GM10248 (cell line): ENCODE measurements at regions not wholly inside any gene's neighbourhood (a gene's known extent, or its start where the extent isn't known, plus 50 kb on each side); places are given as distances from the start of the nearest gene placed in this dataset.

Source experiments
- CTCF ChIA-PET: fragments of 300-600 bp; sonication (Branson Sonifier 250); formaldehyde crosslinking; extraction: SDS; loops from one replicate; lab custom pipeline; 2021; ENCODE audit warnings: antibody characterized with exemption; lab: Yijun Ruan, JAX
- POLR2A ChIA-PET: fragments of 350-650 bp; sonication (Branson Sonifier 250); formaldehyde crosslinking; extraction: SDS; loops from one replicate; lab custom pipeline; 2020; ENCODE audit warnings: antibody characterized with exemption; lab: Yijun Ruan, JAX
- DNase-seq: peaks from one replicate; pipeline ENCODE4 v3.0.0; 2012; ENCODE audit errors: extremely low spot score
- TF ChIP-seq, protein P1 (sequence below): IDR thresholded peaks from 2 replicates; pipeline ENCODE4 v1.5.1; 2012; ENCODE audit warnings: mild to moderate bottlenecking, low read depth; ENCODE audit errors: extremely low read depth, missing control alignments, control extremely low read depth

DNA sequence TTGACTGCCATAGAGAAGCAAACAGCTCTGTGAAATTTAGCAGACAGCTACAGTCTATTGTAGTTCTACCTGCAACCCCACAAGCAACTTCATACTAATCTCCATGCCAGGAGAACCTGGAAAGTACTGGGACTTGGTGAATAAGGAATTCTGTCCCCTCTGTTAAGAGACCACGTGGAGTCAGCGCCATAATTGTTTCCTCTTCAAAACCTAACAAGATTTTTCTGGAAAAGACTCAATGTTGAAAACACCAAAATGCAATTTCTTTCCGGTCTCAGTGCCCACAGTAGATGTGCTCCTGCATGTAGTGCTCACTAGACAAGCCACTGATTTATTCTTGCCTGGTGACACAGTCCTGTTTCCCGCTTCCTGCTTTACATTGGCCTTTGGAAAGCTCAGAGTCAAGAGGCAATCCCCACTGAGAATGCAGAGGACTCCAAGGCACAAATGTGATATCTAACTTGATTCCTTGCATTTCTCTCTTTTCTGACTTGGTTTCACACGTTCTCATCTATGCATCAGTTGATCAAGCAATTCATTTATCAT lies 268.3 kb downstream of the HIVEP2 start:
- CTCF ChIA-PET, result no interaction called here
- DNase-seq, result no peak
- POLR2A ChIA-PET, result no interaction called here
- TF ChIP-seq, protein P1, sequence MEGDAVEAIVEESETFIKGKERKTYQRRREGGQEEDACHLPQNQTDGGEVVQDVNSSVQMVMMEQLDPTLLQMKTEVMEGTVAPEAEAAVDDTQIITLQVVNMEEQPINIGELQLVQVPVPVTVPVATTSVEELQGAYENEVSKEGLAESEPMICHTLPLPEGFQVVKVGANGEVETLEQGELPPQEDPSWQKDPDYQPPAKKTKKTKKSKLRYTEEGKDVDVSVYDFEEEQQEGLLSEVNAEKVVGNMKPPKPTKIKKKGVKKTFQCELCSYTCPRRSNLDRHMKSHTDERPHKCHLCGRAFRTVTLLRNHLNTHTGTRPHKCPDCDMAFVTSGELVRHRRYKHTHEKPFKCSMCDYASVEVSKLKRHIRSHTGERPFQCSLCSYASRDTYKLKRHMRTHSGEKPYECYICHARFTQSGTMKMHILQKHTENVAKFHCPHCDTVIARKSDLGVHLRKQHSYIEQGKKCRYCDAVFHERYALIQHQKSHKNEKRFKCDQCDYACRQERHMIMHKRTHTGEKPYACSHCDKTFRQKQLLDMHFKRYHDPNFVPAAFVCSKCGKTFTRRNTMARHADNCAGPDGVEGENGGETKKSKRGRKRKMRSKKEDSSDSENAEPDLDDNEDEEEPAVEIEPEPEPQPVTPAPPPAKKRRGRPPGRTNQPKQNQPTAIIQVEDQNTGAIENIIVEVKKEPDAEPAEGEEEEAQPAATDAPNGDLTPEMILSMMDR, result no peak

DNA sequence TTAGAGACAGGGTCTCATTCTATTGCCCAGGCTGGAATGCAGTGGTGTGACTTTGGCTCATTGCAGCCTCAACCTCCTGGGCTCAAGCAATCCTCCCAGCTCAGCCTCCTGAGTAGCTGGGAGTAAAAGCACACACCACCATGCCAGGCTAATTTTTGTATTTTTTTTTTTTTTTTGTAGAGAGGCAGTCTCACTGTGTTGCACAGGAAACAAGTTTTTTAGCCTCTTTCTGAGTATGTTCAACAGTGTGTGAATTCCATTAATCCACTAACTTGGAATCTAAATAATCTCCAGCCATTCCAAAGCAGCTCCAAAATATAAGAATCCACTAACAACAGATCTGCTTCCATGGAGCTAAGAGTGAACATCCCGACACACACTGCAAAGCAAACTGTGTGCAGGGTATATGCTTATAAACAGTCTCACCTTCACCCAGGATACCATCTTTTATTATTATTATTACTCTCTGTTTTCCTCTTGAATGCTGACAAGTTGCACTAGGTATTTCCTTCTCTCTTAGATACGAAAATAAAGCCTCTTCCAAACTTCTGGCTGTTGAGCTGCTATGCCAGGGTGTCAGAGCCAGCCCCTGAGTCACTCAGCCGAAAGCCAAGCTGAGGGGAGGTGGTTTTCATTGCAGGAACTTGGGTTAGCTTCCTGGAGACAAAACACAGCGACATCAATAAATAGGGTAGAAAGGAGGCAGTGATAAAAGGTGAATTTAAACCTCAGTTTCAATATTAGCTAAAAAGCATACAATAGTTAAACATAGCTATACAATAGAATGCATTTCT lies 264.9 kb downstream of the HIVEP2 start:
- DNase-seq, result no peak
- CTCF ChIA-PET, result interaction anchor here (0.8 to 1.2 kb wide), 4 partner anchors 12 to 747 kb away, joined by 3 to 8 read pairs (median 4); no protein-coding TSS in a partner anchor
- TF ChIP-seq, protein P1, result no peak
- POLR2A ChIA-PET, result no interaction called here

DNA sequence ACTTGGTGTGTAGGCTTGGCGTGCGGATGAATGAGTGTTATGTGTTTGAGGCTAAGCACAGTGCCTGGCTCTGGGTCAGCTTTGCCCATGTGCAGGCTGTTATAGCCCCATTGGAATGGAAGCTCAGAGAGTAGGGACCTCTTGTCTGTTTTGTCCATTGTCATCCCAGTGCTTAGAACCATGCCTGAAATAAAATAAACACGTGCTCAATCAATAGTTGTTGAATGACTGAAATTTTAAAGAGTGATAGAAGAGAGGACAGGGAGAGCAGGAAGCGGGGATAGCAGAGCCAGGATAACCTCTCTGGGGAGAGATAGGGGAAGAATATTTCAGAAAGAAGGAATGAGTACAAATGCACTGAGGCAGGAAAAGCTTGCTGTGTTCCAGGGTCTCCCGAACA lies 263.9 kb downstream of the HIVEP2 start:
- POLR2A ChIA-PET, result no interaction called here
- CTCF ChIA-PET, result interaction anchor here (1.1 to 1.4 kb wide), 3 partner anchors 9 to 744 kb away, joined by 3 to 8 read pairs (median 4); no protein-coding TSS in a partner anchor
- TF ChIP-seq, protein P1, result no peak
- no peak for DNase-seq

DNA sequence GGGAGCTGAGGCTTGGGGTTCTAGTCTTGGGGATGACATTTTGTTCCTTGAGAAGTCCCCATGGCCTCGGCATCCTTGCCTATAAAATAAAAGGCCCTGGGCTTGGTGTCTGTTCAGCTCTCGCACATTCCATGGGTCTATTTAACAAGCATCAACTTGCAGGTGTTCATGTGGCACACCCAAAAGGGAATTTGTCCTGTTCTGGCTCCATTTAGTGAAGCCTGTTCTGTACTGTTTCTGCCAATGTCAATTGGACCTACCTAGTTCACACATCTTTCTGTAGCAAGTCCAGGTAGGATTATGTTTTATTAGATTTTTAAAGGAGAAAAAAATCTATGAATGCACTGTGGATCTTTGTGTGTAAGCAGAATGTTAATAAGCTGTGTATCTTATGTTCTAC lies 262.0 kb downstream of the HIVEP2 start:
- ChIA-PET CTCF (interaction anchor here (0.7 to 1.7 kb wide), 3 partner anchors 10 to 744 kb away, joined by 3 to 13 read pairs (median 6); no protein-coding TSS in a partner anchor), POLR2A (no interaction called here)
- TF ChIP-seq, protein P1, result no peak
- no peak for DNase-seq

DNA sequence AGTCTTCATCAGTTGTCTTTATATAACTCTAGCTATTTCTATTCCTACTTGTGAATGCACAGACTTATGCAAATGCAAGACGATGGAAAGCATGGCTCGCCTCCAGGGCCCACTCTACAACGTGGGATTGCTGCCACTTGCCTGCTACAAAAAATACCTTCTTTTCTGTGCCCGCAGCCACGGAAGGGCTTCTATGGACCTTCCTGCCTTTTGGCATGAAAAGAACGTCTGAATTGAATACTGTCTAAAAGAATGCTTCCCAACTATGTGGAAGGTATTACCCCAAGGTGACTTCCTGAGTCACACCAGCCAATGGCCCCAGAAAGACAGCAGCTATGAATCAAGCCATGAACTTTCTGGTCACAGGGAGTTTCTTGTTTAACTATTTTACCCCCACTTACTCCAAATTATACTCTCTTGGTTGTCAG lies 261.2 kb downstream of the HIVEP2 start:
- ChIA-PET POLR2A (no interaction called here), CTCF (interaction anchor here (0.7 to 1.7 kb wide), 3 partner anchors 9 to 744 kb away, joined by 3 to 13 read pairs (median 6); no protein-coding TSS in a partner anchor)

DNA sequence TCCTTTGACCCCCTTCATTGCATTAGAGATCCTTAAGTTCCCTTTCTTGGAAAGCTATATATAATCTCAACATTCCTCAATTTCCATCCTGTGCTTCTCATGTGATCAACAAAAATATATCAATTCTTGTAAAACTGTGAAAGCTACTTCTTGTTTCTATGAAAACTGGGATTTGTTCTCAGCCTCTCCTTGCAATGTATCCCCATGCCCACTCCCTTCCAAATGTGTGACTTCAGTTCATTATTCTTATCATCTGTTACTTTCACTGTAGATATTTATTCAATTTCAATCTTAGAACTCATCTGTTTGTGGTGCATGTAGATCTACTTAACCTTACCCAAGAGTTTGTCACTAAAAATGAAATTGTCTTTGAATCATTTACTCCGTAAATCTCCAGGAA lies 260.6 kb downstream of the HIVEP2 start:
- POLR2A ChIA-PET, result no interaction called here
- TF ChIP-seq, protein P1, result no peak
- no peak for DNase-seq
- CTCF ChIA-PET, result interaction anchor here (1.7 kb wide), 1 partner anchor 9 kb away, joined by 13 read pairs; no protein-coding TSS in a partner anchor

More for the DNA sequence above, 261.2 kb downstream of the HIVEP2 start:
- TF ChIP-seq, protein P1, result no peak
- no peak for DNase-seq
